ENCODE measurements at regions not wholly inside any gene's neighbourhood (a gene's known extent, or its start where the extent isn't known, plus 50 kb on each side); places are given as distances from the start of the nearest gene placed in this dataset.

DNA sequence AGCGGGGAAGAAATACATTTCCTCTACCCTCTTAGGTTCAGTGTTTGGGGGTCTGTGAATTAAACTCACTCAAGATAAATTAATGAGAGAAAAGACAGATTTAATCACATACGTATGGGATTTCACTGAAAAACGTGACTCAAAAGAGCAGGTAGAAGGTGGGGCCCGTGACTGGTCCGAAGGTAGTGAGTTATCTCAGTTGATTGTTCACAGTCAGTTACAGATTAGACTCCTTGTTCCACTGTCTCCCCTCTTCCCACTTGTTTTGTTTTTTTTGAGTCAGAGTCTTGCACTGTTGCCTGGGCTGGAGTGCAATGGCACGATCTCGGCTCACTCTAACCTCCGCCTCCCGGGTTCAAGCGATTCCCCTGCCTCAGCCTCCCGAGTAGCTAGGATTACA lies 301.2 kb downstream of the SEC14L1 start:
- TF ChIP-seq, protein P1, sequence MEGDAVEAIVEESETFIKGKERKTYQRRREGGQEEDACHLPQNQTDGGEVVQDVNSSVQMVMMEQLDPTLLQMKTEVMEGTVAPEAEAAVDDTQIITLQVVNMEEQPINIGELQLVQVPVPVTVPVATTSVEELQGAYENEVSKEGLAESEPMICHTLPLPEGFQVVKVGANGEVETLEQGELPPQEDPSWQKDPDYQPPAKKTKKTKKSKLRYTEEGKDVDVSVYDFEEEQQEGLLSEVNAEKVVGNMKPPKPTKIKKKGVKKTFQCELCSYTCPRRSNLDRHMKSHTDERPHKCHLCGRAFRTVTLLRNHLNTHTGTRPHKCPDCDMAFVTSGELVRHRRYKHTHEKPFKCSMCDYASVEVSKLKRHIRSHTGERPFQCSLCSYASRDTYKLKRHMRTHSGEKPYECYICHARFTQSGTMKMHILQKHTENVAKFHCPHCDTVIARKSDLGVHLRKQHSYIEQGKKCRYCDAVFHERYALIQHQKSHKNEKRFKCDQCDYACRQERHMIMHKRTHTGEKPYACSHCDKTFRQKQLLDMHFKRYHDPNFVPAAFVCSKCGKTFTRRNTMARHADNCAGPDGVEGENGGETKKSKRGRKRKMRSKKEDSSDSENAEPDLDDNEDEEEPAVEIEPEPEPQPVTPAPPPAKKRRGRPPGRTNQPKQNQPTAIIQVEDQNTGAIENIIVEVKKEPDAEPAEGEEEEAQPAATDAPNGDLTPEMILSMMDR (conservative IDR thresholded peaks at IDR 0.05), result no peak
- no peak for TF ChIP-seq ZFX (IDR thresholded peaks at IDR 0.05)

All from C4-2B (cell line).